ENCODE measurements at regions not wholly inside any gene's neighbourhood (a gene's known extent, or its start where the extent isn't known, plus 50 kb on each side); places are given as distances from the start of the nearest gene placed in this dataset.

- H3K4me3 ChIP-seq: no peak overlapping the region
- no peaks in the 10 kb centered on the region for H3K27me3 ChIP-seq (replicated peaks; ENCODE audit: insufficient read depth)
- no peak for ATAC-seq (ENCODE audit: insufficient number of reproducible peaks, low FRiP score, low read depth)
- DNase-seq (ENCODE audit: low spot score): no peak
- no peaks in the 10 kb centered on the region for H3K9me3 ChIP-seq
- H3K27ac ChIP-seq: no peak overlapping the region
- H3K4me1 ChIP-seq (ENCODE audit: control insufficient read depth in 1 of 2, low read depth in 2 of 2): no peaks in the 10 kb centered on the region
- no peaks in the 10 kb centered on the region for H3K36me3 ChIP-seq
- no peak for TF ChIP-seq CTCF (IDR thresholded peaks at IDR 0.05)
Measured at GRCh38 chr4:82036181-82036580, 337.6 kb downstream of the HNRNPD start.

DNA sequence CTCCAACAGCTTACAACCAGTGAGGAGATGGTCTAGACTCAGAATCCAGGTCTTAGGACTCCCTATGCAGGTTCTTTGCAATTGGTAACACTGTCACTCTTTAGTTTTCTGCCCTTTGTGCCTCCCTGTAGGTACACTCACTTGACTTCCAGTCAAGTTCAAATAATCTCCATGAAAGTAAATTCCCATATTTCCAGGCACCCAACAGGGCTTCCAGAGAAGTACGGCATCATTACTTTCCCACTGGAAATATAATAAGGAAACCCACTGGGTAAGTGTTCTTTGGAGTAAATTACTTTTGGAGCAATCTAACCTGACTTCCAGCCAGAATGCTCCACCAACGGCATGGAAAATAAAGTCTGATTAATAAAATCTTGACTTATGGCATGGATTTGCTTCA is 338.9 kb downstream of the HNRNPD start:
- ATAC-seq (ENCODE audit: insufficient number of reproducible peaks, low FRiP score, low read depth) (no peak), DNase-seq (ENCODE audit: low spot score) (no peak)
- no peaks in the 10 kb centered on the region for H3K36me3 ChIP-seq
- TF ChIP-seq CTCF (IDR thresholded peaks at IDR 0.05): no peak
- no peak overlapping the region for H3K27ac ChIP-seq
- no peak overlapping the region for H3K4me3 ChIP-seq
- H3K4me1 ChIP-seq (ENCODE audit: control insufficient read depth in 1 of 2, low read depth in 2 of 2): no peaks in the 10 kb centered on the region
- no peaks in the 10 kb centered on the region for H3K9me3 ChIP-seq
- H3K27me3 ChIP-seq (replicated peaks; ENCODE audit: insufficient read depth): no peaks in the 10 kb centered on the region

DNA sequence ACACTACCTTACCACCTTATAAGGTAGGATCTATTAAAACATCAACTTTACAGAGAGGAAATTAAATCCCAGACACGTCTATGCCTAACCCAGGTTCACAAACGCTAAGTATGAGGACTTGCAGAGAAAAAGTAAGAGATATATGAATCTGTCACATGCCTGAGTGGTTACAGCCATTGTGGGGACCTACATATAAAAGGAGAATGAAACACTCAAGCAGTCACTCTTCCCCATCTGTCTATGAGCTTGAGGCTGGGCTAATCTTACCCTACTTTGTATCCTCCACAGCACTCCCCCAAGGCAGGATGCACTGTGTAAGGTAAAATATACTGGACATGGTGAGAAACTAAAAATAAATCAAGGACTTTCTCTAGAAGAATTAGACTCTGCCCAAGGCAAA is 339.9 kb downstream of the HNRNPD start:
- Histone ChIP-seq H3K27me3 (replicated peaks; ENCODE audit: insufficient read depth) (no peaks in the 10 kb centered on the region), H3K4me3 (no peak overlapping the region), H3K9me3 (no peaks in the 10 kb centered on the region), H3K4me1 (ENCODE audit: control insufficient read depth in 1 of 2, low read depth in 2 of 2) (no peaks in the 10 kb centered on the region), H3K27ac (no peak overlapping the region), H3K36me3 (no peaks in the 10 kb centered on the region)
- DNase-seq (ENCODE audit: low spot score) (no peak), ATAC-seq (ENCODE audit: insufficient number of reproducible peaks, low FRiP score, low read depth) (no peak)
- no peak for TF ChIP-seq CTCF (IDR thresholded peaks at IDR 0.05)

GRCh38 chr4:82031376-82031927 is 342.3 kb downstream of the HNRNPD start:
- TF ChIP-seq CTCF (IDR thresholded peaks at IDR 0.05): no peak
- Histone ChIP-seq H3K4me1 (ENCODE audit: control insufficient read depth in 1 of 2, low read depth in 2 of 2) (no peaks in the 10 kb centered on the region), H3K4me3 (no peak overlapping the region), H3K36me3 (no peaks in the 10 kb centered on the region), H3K27ac (no peak overlapping the region), H3K27me3 (replicated peaks; ENCODE audit: insufficient read depth) (no peaks in the 10 kb centered on the region), H3K9me3 (no peaks in the 10 kb centered on the region)
- ATAC-seq (ENCODE audit: insufficient number of reproducible peaks, low FRiP score, low read depth) (no peak), DNase-seq (ENCODE audit: low spot score) (no peak)

DNA sequence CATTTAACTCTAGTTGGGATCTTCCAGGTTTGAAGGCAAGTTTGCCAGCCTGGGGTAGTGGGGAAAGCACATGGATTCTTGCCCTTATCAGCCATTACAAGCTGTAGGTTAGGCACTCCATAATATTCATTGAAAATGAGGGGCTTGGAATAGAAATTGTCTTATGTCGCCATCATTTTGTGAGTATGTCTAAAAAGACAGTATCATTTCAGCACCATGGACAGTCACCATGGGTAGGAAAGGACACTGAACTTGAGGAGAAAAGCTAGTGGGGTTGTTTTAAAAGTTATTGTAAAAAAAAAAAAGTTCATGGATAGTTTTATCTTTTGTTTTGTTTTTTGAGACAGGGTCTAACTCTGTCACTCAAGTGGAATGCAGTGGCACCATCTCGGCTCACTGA is 356.1 kb downstream of the HNRNPD start:
- Histone ChIP-seq H3K4me3 (no peak overlapping the region), H3K27ac (no peak overlapping the region), H3K36me3 (no peaks in the 10 kb centered on the region), H3K27me3 (replicated peaks; ENCODE audit: insufficient read depth) (no peaks in the 10 kb centered on the region), H3K4me1 (ENCODE audit: control insufficient read depth in 1 of 2, low read depth in 2 of 2) (no peaks in the 10 kb centered on the region), H3K9me3 (no peaks in the 10 kb centered on the region)
- no peak for TF ChIP-seq CTCF (IDR thresholded peaks at IDR 0.05)
- ATAC-seq (ENCODE audit: insufficient number of reproducible peaks, low FRiP score, low read depth): no peak
- DNase-seq (ENCODE audit: low spot score): no peak

All from thoracic aorta (tissue), 2 donors.